ENCODE measurements at regions not wholly inside any gene's neighbourhood (a gene's known extent, or its start where the extent isn't known, plus 50 kb on each side); places are given as distances from the start of the nearest gene placed in this dataset.
"Not testable (repeated sequence)": the region's sequence is repeated elsewhere in the genome, so short reads cannot be mapped to it uniquely, and the experiment has no call there.

GRCh38 chr6:85000001-85000400 lies 235.6 kb upstream of the TBX18 start:
- TF ChIP-seq CTCF (conservative IDR thresholded peaks at IDR 0.05), result no peak
- Mint-ChIP-seq H3K27me3 (ENCODE audit: insufficient read depth) (no peaks in the 10 kb centered on the region), H3K4me1 (no peaks in the 10 kb centered on the region), H3K36me3 (ENCODE audit: low read depth) (no peaks in the 10 kb centered on the region), H3K4me3 (no peak overlapping the region), H3K27ac (no peak overlapping the region), H3K9me3 (no peaks in the 10 kb centered on the region)
- Histone ChIP-seq H3K27ac (ENCODE audit: low read depth, low read length) (no peak overlapping the region), H3K4me3 (ENCODE audit: low read length) (no peak overlapping the region), H3K27me3 (ENCODE audit: control insufficient read depth, insufficient read depth, low read length, poor library complexity, severe bottlenecking) (no peaks in the 10 kb centered on the region), H3K4me1 (ENCODE audit: control insufficient read depth, insufficient read depth, low read length) (no peaks in the 10 kb centered on the region), H3K36me3 (ENCODE audit: control insufficient read depth, insufficient read depth, low read length) (no peaks in the 10 kb centered on the region), H3K9me3 (ENCODE audit: control insufficient read depth, low read length) (no peaks in the 10 kb centered on the region), H3K9ac (ENCODE audit: extremely low read depth, low read length, poor library complexity, severe bottlenecking) (no peak overlapping the region)
- WGBS, 2 experiments (ENCODE audit: insufficient coverage in 1 of 2, insufficient read length in 1 of 2), result 89% methylated on average over 2 of the region's 2 CpGs; no CpG with 5 or more reads in 1 of the 2 experiments
- DNase-seq, result no peak

GRCh38 chr6:84998223-84998622 lies 233.8 kb upstream of the TBX18 start:
- no peaks in the 10 kb centered on the region for H3K4me1 Mint-ChIP-seq
- no peak overlapping the region for H3K9ac ChIP-seq (ENCODE audit: extremely low read depth, low read length, poor library complexity, severe bottlenecking)

GRCh38 chr6:84988766-84989165 lies 224.4 kb upstream of the TBX18 start:
- H3K9me3 ChIP-seq (ENCODE audit: control insufficient read depth, low read length), result peaks cover 49% of the 10 kb centered on the region
- H3K27ac ChIP-seq (ENCODE audit: low read depth, low read length); H3K36me3 ChIP-seq (ENCODE audit: control insufficient read depth, insufficient read depth, low read length); DNase-seq; H3K36me3 Mint-ChIP-seq (ENCODE audit: low read depth); H3K4me1 Mint-ChIP-seq; H3K9ac ChIP-seq (ENCODE audit: extremely low read depth, low read length, poor library complexity, severe bottlenecking); H3K27ac Mint-ChIP-seq; H3K27me3 Mint-ChIP-seq (ENCODE audit: insufficient read depth); H3K4me3 Mint-ChIP-seq; H3K27me3 ChIP-seq (ENCODE audit: control insufficient read depth, insufficient read depth, low read length, poor library complexity, severe bottlenecking); H3K4me3 ChIP-seq (ENCODE audit: low read length); H3K4me1 ChIP-seq (ENCODE audit: control insufficient read depth, insufficient read depth, low read length): not testable (repeated sequence)
- 82 to 86% methylated on average over 1 of the region's 1 CpG for WGBS, 2 experiments (ENCODE audit: insufficient coverage in 1 of 2, insufficient read length in 1 of 2)
- peaks cover 38% of the 10 kb centered on the region for H3K9me3 Mint-ChIP-seq

More at GRCh38 chr6:84998223-84998622, 233.8 kb upstream of the TBX18 start:
- WGBS, 2 experiments (ENCODE audit: insufficient coverage in 1 of 2, insufficient read length in 1 of 2), result 78% methylated on average over 1 of the region's 1 CpG; no CpG with 5 or more reads in 1 of the 2 experiments
- TF ChIP-seq CTCF (conservative IDR thresholded peaks at IDR 0.05), result no peak
- no peak overlapping the region for H3K4me3 Mint-ChIP-seq
- H3K27ac Mint-ChIP-seq, result no peak overlapping the region
- no peak for DNase-seq
- H3K9me3 Mint-ChIP-seq, result peaks cover 2% of the 10 kb centered on the region
- H3K27me3 ChIP-seq (ENCODE audit: control insufficient read depth, insufficient read depth, low read length, poor library complexity, severe bottlenecking), result no peaks in the 10 kb centered on the region
- H3K4me3 ChIP-seq (ENCODE audit: low read length), result no peak overlapping the region
- H3K27me3 Mint-ChIP-seq (ENCODE audit: insufficient read depth), result no peaks in the 10 kb centered on the region
- H3K36me3 Mint-ChIP-seq (ENCODE audit: low read depth), result no peaks in the 10 kb centered on the region
- H3K27ac ChIP-seq (ENCODE audit: low read depth, low read length), result no peak overlapping the region
- peaks cover 2% of the 10 kb centered on the region for H3K9me3 ChIP-seq (ENCODE audit: control insufficient read depth, low read length)
- H3K36me3 ChIP-seq (ENCODE audit: control insufficient read depth, insufficient read depth, low read length), result no peaks in the 10 kb centered on the region
- H3K4me1 ChIP-seq (ENCODE audit: control insufficient read depth, insufficient read depth, low read length), result no peaks in the 10 kb centered on the region

- not testable (repeated sequence) for H3K4me1 ChIP-seq (ENCODE audit: control insufficient read depth, insufficient read depth, low read length); H3K27ac ChIP-seq (ENCODE audit: low read depth, low read length); H3K36me3 Mint-ChIP-seq (ENCODE audit: low read depth); H3K4me3 Mint-ChIP-seq; H3K36me3 ChIP-seq (ENCODE audit: control insufficient read depth, insufficient read depth, low read length); H3K4me1 Mint-ChIP-seq; DNase-seq; H3K27ac Mint-ChIP-seq; H3K27me3 ChIP-seq (ENCODE audit: control insufficient read depth, insufficient read depth, low read length, poor library complexity, severe bottlenecking); H3K4me3 ChIP-seq (ENCODE audit: low read length); H3K9ac ChIP-seq (ENCODE audit: extremely low read depth, low read length, poor library complexity, severe bottlenecking); H3K27me3 Mint-ChIP-seq (ENCODE audit: insufficient read depth)
- H3K9me3 Mint-ChIP-seq, result peaks cover 14% of the 10 kb centered on the region
- H3K9me3 ChIP-seq (ENCODE audit: control insufficient read depth, low read length), result peaks cover 26% of the 10 kb centered on the region
- WGBS, 2 experiments (ENCODE audit: insufficient coverage in 1 of 2, insufficient read length in 1 of 2), result 90% methylated on average over 3 of the region's 3 CpGs; no CpG with 5 or more reads in 1 of the 2 experiments
These were observed 221.1 kb upstream of the TBX18 start for GRCh38 chr6:84985490-84985889.
